Astrocyte (in vitro differentiated cells and primary cell): ENCODE measurements at regions not wholly inside any gene's neighbourhood (a gene's known extent, or its start where the extent isn't known, plus 50 kb on each side); places are given as distances from the start of the nearest gene placed in this dataset.

ENCODE experiments used
- DNase-seq: peaks from one replicate; pipeline ENCODE4 v3.0.0-alpha.2; 2010; ENCODE audit warnings: low read depth
- FAIRE-seq: peaks from 2 replicates; lab custom pipeline; 2011; peaks lifted over from hg19 to GRCh38; lab: Jason Lieb, UNC
- H2AFZ ChIP-seq: 2 replicates; pipeline ENCODE4 v1.6.0; 2012; ENCODE audit warnings: low read depth, low read length, inconsistent platforms
- H3K27ac ChIP-seq: 2 replicates; pipeline ENCODE4 v1.5.1; 2011; ENCODE audit warnings: low read depth, low read length, inconsistent platforms
- H3K27me3 ChIP-seq: 2 replicates; pipeline ENCODE4 v1.6.0; 2011; ENCODE audit warnings: low read length, inconsistent platforms; ENCODE audit not compliant: insufficient read depth
- H3K36me3 ChIP-seq: 2 replicates; pipeline ENCODE4 v1.5.1; 2011; ENCODE audit warnings: low read length, inconsistent platforms; ENCODE audit not compliant: insufficient read depth
- H3K4me1 ChIP-seq: 2 replicates; pipeline ENCODE4 v1.5.1; 2011; ENCODE audit warnings: low read length, inconsistent platforms; ENCODE audit not compliant: insufficient read depth
- H3K4me2 ChIP-seq: 2 replicates; pipeline ENCODE4 v1.6.0; 2012; ENCODE audit warnings: low read length, inconsistent platforms
- H3K4me3 ChIP-seq: 2 replicates; pipeline ENCODE4 v1.5.1; 2011; ENCODE audit warnings: low read depth, mild to moderate bottlenecking, low read length, inconsistent platforms; ENCODE audit not compliant: insufficient read depth
- H3K79me2 ChIP-seq: 2 replicates; pipeline ENCODE4 v1.6.0; 2012; ENCODE audit warnings: mild to moderate bottlenecking, low read length, inconsistent platforms; ENCODE audit not compliant: insufficient read depth
- H3K9ac ChIP-seq: 2 replicates; pipeline ENCODE4 v1.6.0; 2012; ENCODE audit warnings: mild to moderate bottlenecking, low read length, inconsistent platforms
- H3K9me3 ChIP-seq: 2 replicates; pipeline ENCODE4 v1.5.1; 2012; ENCODE audit warnings: low read depth, mild to moderate bottlenecking, low read length, inconsistent platforms; ENCODE audit not compliant: insufficient read depth
- H4K20me1 ChIP-seq: 2 replicates; pipeline ENCODE4 v1.6.0; 2012; ENCODE audit warnings: low read length, inconsistent platforms; ENCODE audit not compliant: insufficient read depth
- H3K27ac Mint-ChIP-seq: one replicate; pipeline ENCODE4 v1.8.0; 2021; ENCODE audit warnings: mild to moderate bottlenecking, mixed read lengths; ENCODE audit not compliant: unreplicated experiment
- H3K27me3 Mint-ChIP-seq: one replicate; pipeline ENCODE4 v1.8.0; 2021; ENCODE audit warnings: low read depth, mixed read lengths; ENCODE audit not compliant: unreplicated experiment
- H3K36me3 Mint-ChIP-seq: one replicate; pipeline ENCODE4 v1.8.0; 2021; ENCODE audit warnings: low read depth, mixed read lengths; ENCODE audit not compliant: unreplicated experiment
- H3K4me1 Mint-ChIP-seq: one replicate; pipeline ENCODE4 v1.8.0; 2021; ENCODE audit warnings: low read depth, mixed read lengths; ENCODE audit not compliant: unreplicated experiment
- H3K4me3 Mint-ChIP-seq: one replicate; pipeline ENCODE4 v1.8.0; 2021; ENCODE audit warnings: mild to moderate bottlenecking, moderate library complexity, mixed read lengths; ENCODE audit not compliant: unreplicated experiment
- H3K9me3 Mint-ChIP-seq: one replicate; pipeline ENCODE4 v1.8.0; 2021; ENCODE audit warnings: mild to moderate bottlenecking, mixed read lengths; ENCODE audit not compliant: unreplicated experiment
- EZH2 ChIP-seq: IDR thresholded peaks from 2 replicates; pipeline ENCODE4 v1.6.1; 2012; ENCODE audit warnings: mild to moderate bottlenecking, low read length, inconsistent platforms; ENCODE audit not compliant: insufficient read depth
- TF ChIP-seq, protein P1 (sequence below): IDR thresholded peaks from 2 replicates; pipeline ENCODE4 v1.5.1; 2011; ENCODE audit warnings: low read depth, mild to moderate bottlenecking, inconsistent platforms, low read length, moderate library complexity; ENCODE audit not compliant: insufficient read depth

DNA sequence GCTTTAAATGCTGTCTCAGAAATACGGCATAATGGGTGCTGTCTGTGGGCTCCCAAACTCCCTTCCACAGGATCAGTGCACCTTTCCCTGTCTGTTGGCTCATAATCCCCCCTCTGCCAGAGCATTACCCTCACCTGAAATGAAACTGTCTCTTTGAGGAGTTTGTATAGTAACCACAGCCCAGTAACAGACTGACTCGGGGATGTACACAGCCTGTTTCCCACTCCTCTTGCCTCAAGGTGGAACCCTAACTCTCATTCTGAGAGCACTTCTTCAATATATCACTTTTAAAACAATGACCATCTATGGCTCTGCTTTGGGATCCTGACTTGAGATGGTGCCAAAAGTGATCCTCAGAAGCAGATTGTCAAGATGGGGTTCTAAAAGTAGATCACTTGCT lies 332.5 kb downstream of the AMY1C start:
- Mint-ChIP-seq H3K4me1 (no peaks in the 10 kb centered on the region), H3K27ac (no peak overlapping the region), H3K4me3 (no peak overlapping the region), H3K27me3 (no peaks in the 10 kb centered on the region), H3K36me3 (no peaks in the 10 kb centered on the region), H3K9me3 (no peaks in the 10 kb centered on the region)
- H3K27me3 ChIP-seq = no peaks in the 10 kb centered on the region
- no peak overlapping the region for H3K4me3 ChIP-seq
- no peak overlapping the region for H2AFZ ChIP-seq
- H3K4me2 ChIP-seq = no peak overlapping the region
- no peaks in the 10 kb centered on the region for H3K9me3 ChIP-seq
- no peaks in the 10 kb centered on the region for H3K4me1 ChIP-seq
- TF ChIP-seq EZH2 = no peak
- TF ChIP-seq, protein P1, sequence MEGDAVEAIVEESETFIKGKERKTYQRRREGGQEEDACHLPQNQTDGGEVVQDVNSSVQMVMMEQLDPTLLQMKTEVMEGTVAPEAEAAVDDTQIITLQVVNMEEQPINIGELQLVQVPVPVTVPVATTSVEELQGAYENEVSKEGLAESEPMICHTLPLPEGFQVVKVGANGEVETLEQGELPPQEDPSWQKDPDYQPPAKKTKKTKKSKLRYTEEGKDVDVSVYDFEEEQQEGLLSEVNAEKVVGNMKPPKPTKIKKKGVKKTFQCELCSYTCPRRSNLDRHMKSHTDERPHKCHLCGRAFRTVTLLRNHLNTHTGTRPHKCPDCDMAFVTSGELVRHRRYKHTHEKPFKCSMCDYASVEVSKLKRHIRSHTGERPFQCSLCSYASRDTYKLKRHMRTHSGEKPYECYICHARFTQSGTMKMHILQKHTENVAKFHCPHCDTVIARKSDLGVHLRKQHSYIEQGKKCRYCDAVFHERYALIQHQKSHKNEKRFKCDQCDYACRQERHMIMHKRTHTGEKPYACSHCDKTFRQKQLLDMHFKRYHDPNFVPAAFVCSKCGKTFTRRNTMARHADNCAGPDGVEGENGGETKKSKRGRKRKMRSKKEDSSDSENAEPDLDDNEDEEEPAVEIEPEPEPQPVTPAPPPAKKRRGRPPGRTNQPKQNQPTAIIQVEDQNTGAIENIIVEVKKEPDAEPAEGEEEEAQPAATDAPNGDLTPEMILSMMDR = no peak
- H3K79me2 ChIP-seq = no peaks in the 10 kb centered on the region
- DNase-seq (no peak), FAIRE-seq (no peak)
- no peaks in the 10 kb centered on the region for H3K36me3 ChIP-seq
- no peaks in the 10 kb centered on the region for H4K20me1 ChIP-seq
- no peak overlapping the region for H3K27ac ChIP-seq
- no peak overlapping the region for H3K9ac ChIP-seq

DNA sequence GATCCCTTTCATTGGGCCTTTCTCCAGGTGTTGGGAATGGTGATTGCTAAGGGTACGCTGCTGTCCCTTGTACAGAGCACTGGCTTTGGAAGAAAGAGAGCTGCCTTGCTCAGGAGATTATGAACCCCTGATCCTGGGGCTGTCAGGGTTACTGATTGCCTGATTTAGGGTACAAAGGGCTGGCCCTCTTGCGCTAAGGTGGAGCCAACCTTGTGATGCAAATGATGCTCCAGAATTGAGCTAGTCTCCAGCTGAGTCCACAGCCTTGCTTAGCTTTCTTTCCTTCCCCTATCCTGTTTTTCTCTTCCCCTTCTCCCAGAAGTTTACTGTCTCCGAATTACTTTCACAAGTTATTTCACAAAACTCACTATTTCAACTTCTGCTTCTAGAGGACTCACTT lies 334.7 kb downstream of the AMY1C start:
- Histone ChIP-seq H3K9ac (no peak overlapping the region), H3K79me2 (no peaks in the 10 kb centered on the region), H3K4me3 (no peak overlapping the region), H3K4me1 (no peaks in the 10 kb centered on the region), H3K27ac (no peak overlapping the region), H4K20me1 (no peaks in the 10 kb centered on the region), H3K9me3 (no peaks in the 10 kb centered on the region), H3K36me3 (no peaks in the 10 kb centered on the region), H3K27me3 (no peaks in the 10 kb centered on the region), H2AFZ (no peak overlapping the region), H3K4me2 (no peak overlapping the region)
- Mint-ChIP-seq H3K9me3 (no peaks in the 10 kb centered on the region), H3K36me3 (no peaks in the 10 kb centered on the region), H3K27ac (no peak overlapping the region), H3K27me3 (no peaks in the 10 kb centered on the region), H3K4me1 (no peaks in the 10 kb centered on the region), H3K4me3 (no peak overlapping the region)
- FAIRE-seq (no peak), DNase-seq (no peak)
- TF ChIP-seq EZH2 = no peak
- TF ChIP-seq, protein P1 = no peak

DNA sequence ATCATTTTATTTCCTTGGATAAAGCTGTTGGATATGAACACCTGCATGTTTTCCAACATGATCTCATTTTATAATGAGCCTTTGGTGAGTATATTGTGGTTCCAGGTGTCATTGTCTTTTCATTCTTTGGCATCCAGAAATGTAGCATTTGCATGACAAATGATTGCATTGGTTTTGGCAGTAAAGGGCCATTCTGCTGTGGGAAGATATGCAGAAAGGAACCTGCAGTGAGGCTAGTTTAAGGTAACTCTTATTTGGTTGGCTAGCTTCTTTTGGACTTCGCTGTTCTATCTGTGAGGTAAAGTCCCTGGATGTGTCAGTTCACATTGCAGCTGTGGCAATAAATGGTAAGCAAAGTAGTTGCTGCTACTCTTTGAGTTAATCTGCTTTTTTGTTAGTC lies 343.0 kb downstream of the AMY1C start:
- H3K9ac ChIP-seq = no peak overlapping the region
- H3K4me3 Mint-ChIP-seq = no peak overlapping the region
- H3K36me3 Mint-ChIP-seq = no peaks in the 10 kb centered on the region
- no peak for DNase-seq
- no peaks in the 10 kb centered on the region for H3K36me3 ChIP-seq
- no peaks in the 10 kb centered on the region for H3K79me2 ChIP-seq
- H2AFZ ChIP-seq = no peak overlapping the region
- FAIRE-seq = no peak
- no peak overlapping the region for H3K4me3 ChIP-seq
- H3K27me3 ChIP-seq = no peaks in the 10 kb centered on the region
- no peaks in the 10 kb centered on the region for H3K9me3 Mint-ChIP-seq
- TF ChIP-seq, protein P1 = no peak
- TF ChIP-seq EZH2 = no peak
- no peaks in the 10 kb centered on the region for H3K4me1 ChIP-seq
- H3K9me3 ChIP-seq = no peaks in the 10 kb centered on the region
- H3K27ac Mint-ChIP-seq = no peak overlapping the region
- no peaks in the 10 kb centered on the region for H4K20me1 ChIP-seq
- H3K4me1 Mint-ChIP-seq = no peaks in the 10 kb centered on the region
- no peak overlapping the region for H3K4me2 ChIP-seq
- no peak overlapping the region for H3K27ac ChIP-seq
- no peaks in the 10 kb centered on the region for H3K27me3 Mint-ChIP-seq
